ENCODE measurements at regions not wholly inside any gene's neighbourhood (a gene's known extent, or its start where the extent isn't known, plus 50 kb on each side); places are given as distances from the start of the nearest gene placed in this dataset.
"Not testable (repeated sequence)": the region's sequence is repeated elsewhere in the genome, so short reads cannot be mapped to it uniquely, and the experiment has no call there.

GRCh38 chr1:228824366-228824765, 89.1 kb downstream of the RHOU start:
- DNase-seq (ENCODE audit: low read depth): no peak

- no peak for DNase-seq (ENCODE audit: low read depth)
Observed at GRCh38 chr1:228825041-228825440, 89.8 kb downstream of the RHOU start.

- no peak for DNase-seq (ENCODE audit: low read depth)
Observed at GRCh38 chr1:228825840-228826484, 90.7 kb downstream of the RHOU start.

GRCh38 chr1:228827019-228827418, 91.7 kb downstream of the RHOU start:
- DNase-seq (ENCODE audit: low read depth): no peak

- no peak for DNase-seq (ENCODE audit: low read depth)
Observed at GRCh38 chr1:228828151-228828550, 92.9 kb downstream of the RHOU start.

GRCh38 chr1:228830185-228830953, 95.1 kb downstream of the RHOU start:
- no peak for DNase-seq (ENCODE audit: low read depth)

- DNase-seq (ENCODE audit: low read depth): no peak
Observed at GRCh38 chr1:228830954-228831481, 95.7 kb downstream of the RHOU start.

GRCh38 chr1:228833911-228834688, 98.8 kb downstream of the RHOU start:
- DNase-seq (ENCODE audit: low read depth): no peak

GRCh38 chr1:228835456-228835855, 100.2 kb downstream of the RHOU start:
- no peak for DNase-seq (ENCODE audit: low read depth)

- no peak for DNase-seq (ENCODE audit: low read depth)
Observed at GRCh38 chr1:228835911-228836310, 100.6 kb downstream of the RHOU start.

- DNase-seq (ENCODE audit: low read depth): no peak
Observed at GRCh38 chr1:228836427-228836826, 101.1 kb downstream of the RHOU start.

GRCh38 chr1:228837032-228837431, 101.8 kb downstream of the RHOU start:
- DNase-seq (ENCODE audit: low read depth): no peak

GRCh38 chr1:228837817-228838716, 102.8 kb downstream of the RHOU start:
- DNase-seq (ENCODE audit: low read depth): no peak

- DNase-seq (ENCODE audit: low read depth): no peak
Observed at GRCh38 chr1:228838717-228839500, 103.6 kb downstream of the RHOU start.

- DNase-seq (ENCODE audit: low read depth): no peak
Observed at GRCh38 chr1:228839656-228840055, 104.4 kb downstream of the RHOU start.

GRCh38 chr1:228841632-228842031, 106.4 kb downstream of the RHOU start:
- no peak for DNase-seq (ENCODE audit: low read depth)

- no peak for DNase-seq (ENCODE audit: low read depth)
Observed at GRCh38 chr1:228842094-228842775, 107.0 kb downstream of the RHOU start.

GRCh38 chr1:228845101-228845500, 109.8 kb downstream of the RHOU start:
- DNase-seq (ENCODE audit: low read depth): no peak

GRCh38 chr1:228846952-228847351, 111.7 kb downstream of the RHOU start:
- DNase-seq (ENCODE audit: low read depth): no peak

- DNase-seq (ENCODE audit: low read depth): not testable (repeated sequence)
Observed at GRCh38 chr1:228847451-228847850, 112.2 kb downstream of the RHOU start.

All from T-helper 22 cell (primary cell).